Heart left ventricle (tissue), 13 donors: ENCODE measurements at regions not wholly inside any gene's neighbourhood (a gene's known extent, or its start where the extent isn't known, plus 50 kb on each side); places are given as distances from the start of the nearest gene placed in this dataset.

Experiments
- CTCF ChIP-seq, 12 donors: fragments of 200-600 bp; sonication (generic) in 4 of 12; IDR thresholded peaks; one replicate each; pipeline versions ENCODE4 v1.5.0 to v1.8.0; 2018 to 2022; ENCODE audit warnings: antibody characterized with exemption in 12 of 12, mild to moderate bottlenecking in 5 of 12
- POLR2A ChIP-seq, 2 donors: fragments of 450-650 bp; IDR thresholded peaks; one replicate each; pipeline ENCODE4 v1.6.1; 2017; ENCODE audit warnings: antibody characterized with exemption in 2 of 2, mild to moderate bottlenecking in 2 of 2, moderate library complexity in 2 of 2
- donor health status: ischemic (EF 13 %, LVEDD 7.1; RV severe dilation, severe dysfunction).
- donor health status: DM: no; HTN: yes; CAD: no.
- donor health status: DM: no; HTN: no; CAD: no.
- donor health status: ischemic (EF 25% LVEDD 6.9; RV normal size, moderate dysfunction).
- donor health status: ischemic (EF 25% LVEDD 5.7; RV mildly dilated, moderate dysfunction).
- donor health status: ischemic (EF 35%, LVEDD 5.7; RV mildly dilated, moderate dysfunction).
- donor health status: nonischemic (EF 11% LVEDD 7.7; RV severe dilation, severe dysfunction).
- donor health status: DM: yes; HTN: yes; CAD: no.
- donor health status: PGD.
- donor health status: ischemic (EF 29% LVEDD 5.4; RV normal size, mild dysfunction).
- donor health status: nonischemic (EF 23%, LVEDD 6.1; RV moderate dilation, normal function).

GRCh38 chr10:131641231-131641630 lies 259.6 kb upstream of the PPP2R2D start:
- TF ChIP-seq CTCF (IDR thresholded peaks at IDR 0.05) = no peak
- no peak for TF ChIP-seq POLR2A (IDR thresholded peaks at IDR 0.05)
